Left colon (tissue), 2 donors: ENCODE measurements at regions not wholly inside any gene's neighbourhood (a gene's known extent, or its start where the extent isn't known, plus 50 kb on each side); places are given as distances from the start of the nearest gene placed in this dataset.
"Not testable (repeated sequence)": the region's sequence is repeated elsewhere in the genome, so short reads cannot be mapped to it uniquely, and the experiment has no call there.

Experiments used
- ATAC-seq: fragments of 200-7000 bp; cut with Tn5 transposase; one replicate; pipeline ENCODE4 v1.9.1; 2020; ENCODE audit warnings: mild to moderate bottlenecking, moderate library complexity
- DNase-seq, 2 donors: peaks; one replicate each; pipeline ENCODE4 v3.0.0-alpha.2; 2020
- intact Hi-C, 2 donors: fragments of 100-400 bp; cut with DNase I in 1 of 2; cut with micrococcal nuclease in 1 of 2; formaldehyde crosslinking; loops; one replicate each; pipeline versions ENCODE4 v1.11.2 to v1.14.0; 2022; cut with DNase I, micrococcal nuclease
- donor health status: DM: no; HTN: no; CAD: no.
- donor health status: DM: yes; HTN: yes; CAD: no.

GRCh38 chr21:35284199-35284598, 235.1 kb upstream of the RUNX1 start:
- intact Hi-C loops = no loop called here
- DNase-seq (peak in 1 of 2 donors; percentile 29), ATAC-seq (no peak)

- DNase-seq = no peak
- ATAC-seq = no peak
- intact Hi-C loops = no loop called here
These were observed 233.8 kb upstream of the RUNX1 start for GRCh38 chr21:35282944-35283343.

- DNase-seq (no peak), ATAC-seq (no peak)
- intact Hi-C loops = no loop called here
These were observed 232.9 kb upstream of the RUNX1 start for GRCh38 chr21:35281956-35282355.

GRCh38 chr21:35280231-35280630, 231.1 kb upstream of the RUNX1 start:
- DNase-seq = no peak
- intact Hi-C loops = no loop called here
- no peak for ATAC-seq

- DNase-seq = no peak
- no peak for ATAC-seq
- intact Hi-C loops = no loop called here
These were observed 226.7 kb upstream of the RUNX1 start for GRCh38 chr21:35275776-35276175.

GRCh38 chr21:35274923-35275322, 225.8 kb upstream of the RUNX1 start:
- ATAC-seq (no peak), DNase-seq (no peak)
- intact Hi-C loops = no loop called here

GRCh38 chr21:35274090-35274489, 225.0 kb upstream of the RUNX1 start:
- DNase-seq (no peak), ATAC-seq (peak; percentile 79)
- intact Hi-C loops = no loop called here

GRCh38 chr21:35273333-35273732, 224.2 kb upstream of the RUNX1 start:
- intact Hi-C loops = no loop called here
- ATAC-seq (peak; percentile 91), DNase-seq (peak; percentile 47 to 60)

GRCh38 chr21:35271344-35272118, 222.4 kb upstream of the RUNX1 start:
- DNase-seq, ATAC-seq, intact Hi-C loops: not testable (repeated sequence)

GRCh38 chr21:35268817-35269216, 219.7 kb upstream of the RUNX1 start:
- no peak for ATAC-seq
- intact Hi-C loops = no loop called here
- DNase-seq = no peak

- DNase-seq = no peak
- intact Hi-C loops = no loop called here
- ATAC-seq = no peak
These were observed 219.2 kb upstream of the RUNX1 start for GRCh38 chr21:35268261-35268660.

- intact Hi-C loops = no loop called here
- ATAC-seq = no peak
These were observed 217.4 kb upstream of the RUNX1 start for GRCh38 chr21:35266546-35266945.

GRCh38 chr21:35265170-35265877, 216.2 kb upstream of the RUNX1 start:
- no peak for DNase-seq
- intact Hi-C loops = no loop called here
- no peak for ATAC-seq

More at GRCh38 chr21:35266546-35266945, 217.4 kb upstream of the RUNX1 start:
- DNase-seq = no peak

- intact Hi-C loops = no loop called here
- ATAC-seq = no peak
- DNase-seq = no peak
These were observed 210.4 kb upstream of the RUNX1 start for GRCh38 chr21:35259457-35259856.

GRCh38 chr21:35258521-35258920, 209.4 kb upstream of the RUNX1 start:
- DNase-seq (no peak), ATAC-seq (no peak)
- intact Hi-C loops = no loop called here

- ATAC-seq (peak; percentile 30), DNase-seq (peak; percentile 51)
- intact Hi-C loops = no loop called here
These were observed 208.3 kb upstream of the RUNX1 start for GRCh38 chr21:35257413-35257812.

- intact Hi-C loops = no loop called here
- DNase-seq (peak; percentile 78 to 88), ATAC-seq (peak; percentile 84)
These were observed 207.4 kb upstream of the RUNX1 start for GRCh38 chr21:35256468-35256988.

- ATAC-seq (no peak), DNase-seq (no peak)
- intact Hi-C loops = no loop called here
These were observed 205.7 kb upstream of the RUNX1 start for GRCh38 chr21:35254765-35255138.

GRCh38 chr21:35254006-35254764, 205.1 kb upstream of the RUNX1 start:
- ATAC-seq (peak; percentile 89), DNase-seq (peak; percentile 16 to 56)
- intact Hi-C loops = no loop called here

GRCh38 chr21:35252831-35253230, 203.7 kb upstream of the RUNX1 start:
- ATAC-seq = no peak
- DNase-seq = no peak
- intact Hi-C loops = no loop called here
